BLaER1 treated with 17β-estradiol and CSF1 and Interleukin-3, amounts not matched to agents 10 nM and 100 nM (cell line): ENCODE measurements at regions not wholly inside any gene's neighbourhood (a gene's known extent, or its start where the extent isn't known, plus 50 kb on each side); places are given as distances from the start of the nearest gene placed in this dataset.
"Not testable (repeated sequence)": the region's sequence is repeated elsewhere in the genome, so short reads cannot be mapped to it uniquely, and the experiment has no call there.

Experiments used
- H3K27ac ChIP-seq, 11 experiments: shearing (Covaris generic); formaldehyde crosslinking; 2 replicates each; pipeline ENCODE4 v1.8.1; 2022
- H3K27me3 ChIP-seq, 11 experiments: shearing (Covaris generic); formaldehyde crosslinking; 2 replicates each; pipeline ENCODE4 v1.8.1; 2022
- H3K36me3 ChIP-seq, 11 experiments: shearing (Covaris generic); formaldehyde crosslinking; 2 replicates each; pipeline ENCODE4 v1.8.1; 2022
- H3K4me1 ChIP-seq, 10 experiments: shearing (Covaris generic); formaldehyde crosslinking; 2 replicates each; pipeline ENCODE4 v1.8.1; 2022
- H3K4me2 ChIP-seq, 11 experiments: shearing (Covaris generic); formaldehyde crosslinking; 2 replicates each; pipeline ENCODE4 v1.8.1; 2022
- H3K4me3 ChIP-seq, 10 experiments: shearing (Covaris generic); formaldehyde crosslinking; 2 replicates each; pipeline ENCODE4 v1.8.1; 2022
- H3K9ac ChIP-seq, 11 experiments: shearing (Covaris generic); formaldehyde crosslinking; 2 replicates each; pipeline ENCODE4 v1.8.1; 2022
- H3K9me3 ChIP-seq, 11 experiments: shearing (Covaris generic); formaldehyde crosslinking; replicated peaks in 1 of 11; 2 replicates each; pipeline ENCODE4 v1.8.1; 2022
- H4K20me1 ChIP-seq, 11 experiments: shearing (Covaris generic); formaldehyde crosslinking; 2 replicates each; pipeline ENCODE4 v1.8.1; 2022
- Cebpa-rat ChIP-seq, 11 experiments: shearing (Covaris generic); IDR thresholded peaks; 2 replicates each; pipeline ENCODE4 v1.8.1; 2022

GRCh38 chr9:135384226-135384625 lies 95.4 kb upstream of the PPP1R26 start:
- Histone ChIP-seq H3K9me3 (no peaks in the 10 kb centered on the region), H3K27ac (no peak overlapping the region), H3K4me1 (no peaks in the 10 kb centered on the region), H3K27me3 (no peaks in the 10 kb centered on the region), H3K9ac (no peak overlapping the region), H3K4me3 (no peak overlapping the region), H4K20me1 (peaks cover 0 to 18% (median 0%) of the 10 kb centered on the region in 11 experiments; a peak in 3 of 22 replicates), H3K4me2 (no peak overlapping the region), H3K36me3 (no peaks in the 10 kb centered on the region)
- TF ChIP-seq Cebpa-rat (IDR thresholded peaks at IDR 0.05): no peak

DNA sequence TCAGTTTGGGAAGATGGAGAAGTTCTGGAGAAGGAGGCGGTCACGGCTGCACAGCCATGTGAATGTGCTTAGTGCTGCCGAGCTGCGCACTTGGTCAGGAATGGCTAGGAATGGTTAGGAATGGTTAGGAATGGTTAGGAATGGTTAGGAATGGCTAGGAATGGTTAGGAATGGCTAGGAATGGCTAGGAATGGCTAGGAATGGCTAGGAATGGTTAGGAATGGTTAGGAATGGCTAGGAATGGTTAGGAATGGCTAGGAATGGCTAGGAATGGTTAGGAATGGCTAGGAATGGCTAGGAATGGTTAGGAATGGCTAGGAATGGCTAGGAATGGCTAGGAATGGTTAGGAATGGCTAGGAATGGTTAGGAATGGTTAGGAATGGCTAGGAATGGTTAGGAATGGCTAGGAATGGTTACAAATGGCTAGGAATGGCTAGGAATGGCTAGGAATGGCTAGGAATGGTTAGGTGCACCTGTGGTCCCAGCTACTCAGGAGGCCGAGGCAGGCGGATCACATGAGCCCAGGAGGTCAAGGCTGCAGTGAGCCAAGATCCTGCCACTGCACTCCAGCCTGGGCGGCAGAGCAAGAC lies 94.7 kb upstream of the PPP1R26 start:
- H3K27me3 ChIP-seq, H3K4me3 ChIP-seq, H3K4me1 ChIP-seq, H3K4me2 ChIP-seq, H3K9ac ChIP-seq, H3K9me3 ChIP-seq, H3K27ac ChIP-seq, H3K36me3 ChIP-seq: not testable (repeated sequence)
- H4K20me1 ChIP-seq: peaks cover 0 to 25% (median 0%) of the 10 kb centered on the region in 11 experiments; a peak in 3 of 22 replicates

GRCh38 chr9:135385793-135386192 lies 93.8 kb upstream of the PPP1R26 start:
- Histone ChIP-seq H3K9me3 (no peaks in the 10 kb centered on the region), H3K4me1 (peaks cover 0 to 9% (median 2%) of the 10 kb centered on the region in 10 experiments; a peak in 4 of 20 replicates), H3K4me3 (no peak overlapping the region), H3K4me2 (no peak overlapping the region), H3K27me3 (no peaks in the 10 kb centered on the region), H3K36me3 (no peaks in the 10 kb centered on the region), H4K20me1 (peaks cover 0 to 32% (median 0%) of the 10 kb centered on the region in 11 experiments; a peak in 3 of 22 replicates), H3K9ac (no peak overlapping the region), H3K27ac (no peak overlapping the region)
- no peak for TF ChIP-seq Cebpa-rat (IDR thresholded peaks at IDR 0.05)

DNA sequence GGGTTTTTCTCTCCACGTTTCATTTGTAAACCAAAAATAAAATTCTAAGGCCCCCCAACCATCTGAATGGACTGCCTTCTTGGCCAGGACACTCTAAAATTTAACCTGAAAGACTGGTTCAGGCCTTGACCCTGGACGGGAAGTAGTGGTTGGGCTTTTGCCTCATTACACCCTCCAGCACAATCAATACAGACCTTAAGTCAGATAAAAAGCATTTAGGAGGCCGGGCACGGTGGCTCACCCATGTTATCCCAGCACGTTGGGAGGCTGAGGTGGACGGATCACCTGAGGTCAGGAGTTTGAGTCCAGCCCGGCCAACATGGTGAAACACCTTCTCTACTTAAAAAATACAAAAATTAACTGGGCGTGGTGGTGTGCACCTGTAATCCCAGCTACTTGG lies 91.6 kb upstream of the PPP1R26 start:
- Histone ChIP-seq H3K4me1 (peaks cover 0 to 15% (median 2%) of the 10 kb centered on the region in 10 experiments; a peak in 5 of 20 replicates), H3K4me3 (no peak overlapping the region), H3K4me2 (no peak overlapping the region), H3K27me3 (no peaks in the 10 kb centered on the region), H3K36me3 (no peaks in the 10 kb centered on the region), H3K9ac (no peak overlapping the region), H3K27ac (no peak overlapping the region), H4K20me1 (peaks cover 0 to 25% (median 0%) of the 10 kb centered on the region in 11 experiments; a peak in 2 of 22 replicates), H3K9me3 (no peaks in the 10 kb centered on the region)
- TF ChIP-seq Cebpa-rat (IDR thresholded peaks at IDR 0.05): no peak

- no peak for TF ChIP-seq Cebpa-rat (IDR thresholded peaks at IDR 0.05)
- H3K4me1 ChIP-seq: peaks cover 0 to 15% (median 2%) of the 10 kb centered on the region in 10 experiments; a peak in 5 of 20 replicates
- no peak overlapping the region for H3K9ac ChIP-seq
- H3K27me3 ChIP-seq: no peaks in the 10 kb centered on the region
- H3K4me2 ChIP-seq: no peak overlapping the region
- H3K4me3 ChIP-seq: no peak overlapping the region
- no peaks in the 10 kb centered on the region for H3K36me3 ChIP-seq
- peaks cover 0 to 25% (median 0%) of the 10 kb centered on the region in 11 experiments; a peak in 2 of 22 replicates for H4K20me1 ChIP-seq
- no peaks in the 10 kb centered on the region for H3K9me3 ChIP-seq
- no peak overlapping the region for H3K27ac ChIP-seq
Observed at GRCh38 chr9:135388530-135388929, 91.1 kb upstream of the PPP1R26 start.

DNA sequence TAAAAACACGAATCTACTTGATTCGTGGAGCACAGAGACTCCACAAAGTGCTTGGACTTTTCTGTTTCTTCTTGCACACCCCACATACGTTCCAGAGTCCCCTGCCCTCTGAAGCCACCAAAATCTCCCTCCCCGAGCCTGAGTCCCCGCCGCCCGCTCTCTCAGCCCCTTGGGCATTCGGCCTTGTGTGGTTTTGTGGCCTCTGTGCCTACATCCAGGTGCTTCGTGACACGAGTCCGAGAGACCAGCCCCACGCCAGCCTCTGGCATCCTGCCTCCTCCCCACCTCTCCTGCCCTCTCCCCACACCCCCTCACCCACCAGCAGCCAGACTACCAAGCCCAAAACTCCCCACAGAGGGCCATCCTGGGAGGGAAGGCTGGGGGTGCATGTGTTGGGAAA lies 87.8 kb upstream of the PPP1R26 start:
- peaks cover 0 to 19% (median 0%) of the 10 kb centered on the region in 11 experiments; a peak in 1 of 22 replicates for H4K20me1 ChIP-seq
- H3K4me1 ChIP-seq: peaks cover 0 to 15% (median 2%) of the 10 kb centered on the region in 10 experiments; a peak in 5 of 20 replicates
- H3K9ac ChIP-seq: no peak overlapping the region
- no peak overlapping the region for H3K4me3 ChIP-seq
- H3K9me3 ChIP-seq: peaks cover 15 to 20% (median 18%) of the 10 kb centered on the region in 11 experiments
- H3K4me2 ChIP-seq: peak overlapping the region in 2 of 11 experiments; percentile 10 to 26; a peak in 1 of 22 replicates
- no peak overlapping the region for H3K27ac ChIP-seq
- TF ChIP-seq Cebpa-rat (IDR thresholded peaks at IDR 0.05): no peak
- H3K36me3 ChIP-seq: no peaks in the 10 kb centered on the region
- no peaks in the 10 kb centered on the region for H3K27me3 ChIP-seq

GRCh38 chr9:135392511-135392910 lies 87.1 kb upstream of the PPP1R26 start:
- no peak overlapping the region for H3K9ac ChIP-seq
- TF ChIP-seq Cebpa-rat (IDR thresholded peaks at IDR 0.05): no peak
- H3K9me3 ChIP-seq: peaks cover 21 to 27% (median 26%) of the 10 kb centered on the region in 11 experiments
- no peak overlapping the region for H3K4me2 ChIP-seq
- H3K4me3 ChIP-seq: no peak overlapping the region
- H3K27ac ChIP-seq: no peak overlapping the region
- peaks cover 0 to 19% (median 0%) of the 10 kb centered on the region in 11 experiments; a peak in 1 of 22 replicates for H4K20me1 ChIP-seq
- H3K27me3 ChIP-seq: no peaks in the 10 kb centered on the region
- no peaks in the 10 kb centered on the region for H3K36me3 ChIP-seq
- peaks cover 0 to 15% (median 2%) of the 10 kb centered on the region in 10 experiments; a peak in 5 of 20 replicates for H3K4me1 ChIP-seq

- Histone ChIP-seq H3K27ac (no peak overlapping the region), H3K4me3 (no peak overlapping the region), H3K36me3 (no peaks in the 10 kb centered on the region), H3K9ac (no peak overlapping the region), H3K9me3 (peaks cover 21 to 33% (median 28%) of the 10 kb centered on the region in 11 experiments), H4K20me1 (peaks cover 0 to 15% (median 0%) of the 10 kb centered on the region in 11 experiments; a peak in 1 of 22 replicates), H3K27me3 (no peaks in the 10 kb centered on the region), H3K4me2 (no peak overlapping the region), H3K4me1 (peaks cover 0 to 15% (median 2%) of the 10 kb centered on the region in 10 experiments; a peak in 5 of 20 replicates)
- no peak for TF ChIP-seq Cebpa-rat (IDR thresholded peaks at IDR 0.05)
Observed at GRCh38 chr9:135394131-135394530, 85.5 kb upstream of the PPP1R26 start.

DNA sequence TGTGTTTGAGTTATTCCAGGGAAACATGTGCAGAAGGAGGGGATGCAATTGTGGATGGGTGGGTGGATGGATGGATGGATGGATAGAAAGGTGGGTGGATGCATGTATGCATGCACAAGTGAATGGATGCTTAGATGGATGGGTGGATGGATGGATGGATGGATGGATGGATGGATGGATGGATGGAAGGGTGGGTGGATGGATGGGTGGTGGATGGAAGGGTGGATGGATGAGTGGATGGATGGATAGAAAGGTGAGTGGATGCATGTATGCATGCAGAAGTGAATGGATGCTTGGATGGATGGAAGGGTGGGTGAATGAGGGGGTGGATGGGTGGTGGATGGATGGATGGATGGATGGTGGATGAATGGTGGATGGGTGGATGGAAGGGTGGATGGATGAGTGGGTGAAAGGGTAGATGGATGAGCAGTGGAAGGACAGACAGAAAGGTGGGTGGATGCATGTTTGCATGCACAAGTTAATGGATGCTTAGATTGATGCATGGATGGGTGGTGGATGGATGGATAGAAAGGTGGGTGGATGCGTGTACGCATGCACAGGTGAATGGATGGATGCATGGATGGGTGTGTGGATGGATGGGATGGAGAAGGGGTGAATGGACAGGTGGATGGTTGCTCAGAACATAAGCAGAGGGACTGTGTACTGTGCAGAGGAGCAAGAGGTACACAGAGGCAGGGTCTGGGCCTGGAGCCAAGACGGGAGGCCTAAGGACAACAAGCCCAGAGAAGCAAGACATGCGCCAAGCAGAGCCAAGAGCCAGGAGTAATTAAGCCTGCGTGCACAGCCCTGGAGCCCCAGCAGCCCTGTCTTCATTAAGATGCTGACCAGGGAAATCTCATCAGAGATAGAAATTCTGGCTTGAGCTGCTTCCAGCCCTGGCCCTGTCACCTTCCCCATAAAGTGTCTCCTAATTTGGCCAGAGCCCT lies 84.6 kb upstream of the PPP1R26 start:
- TF ChIP-seq Cebpa-rat (IDR thresholded peaks at IDR 0.05): no peak
- peaks cover 21 to 33% (median 28%) of the 10 kb centered on the region in 11 experiments for H3K9me3 ChIP-seq
- no peaks in the 10 kb centered on the region for H3K27me3 ChIP-seq
- H3K4me3 ChIP-seq: no peak overlapping the region
- H3K4me2 ChIP-seq: no peak overlapping the region
- H3K9ac ChIP-seq: no peak overlapping the region
- no peak overlapping the region for H3K27ac ChIP-seq
- H3K4me1 ChIP-seq: peaks cover 0 to 13% (median 2%) of the 10 kb centered on the region in 10 experiments; a peak in 5 of 20 replicates
- no peaks in the 10 kb centered on the region for H3K36me3 ChIP-seq
- H4K20me1 ChIP-seq: 0 out of 22 replicates have a peak, but pooled peaks cover 0 to 6% (median 0%) of the 10 kb centered on the region in 11 experiments
